Prostate gland (tissue), 2 donors: ENCODE measurements at regions not wholly inside any gene's neighbourhood (a gene's known extent, or its start where the extent isn't known, plus 50 kb on each side); places are given as distances from the start of the nearest gene placed in this dataset.

ENCODE experiments used
- DNase-seq: peaks from one replicate; pipeline ENCODE4 v3.0.0-alpha.2; 2019; ENCODE audit warnings: low spot score
- H3K27ac ChIP-seq, 2 donors: fragments of 200-600 bp; sonication (generic); 2 replicates each; pipeline ENCODE4 v1.5.1; 2017 to 2019
- H3K27me3 ChIP-seq: fragments of 200-600 bp; sonication (generic); replicated peaks from 2 replicates; pipeline ENCODE4 v1.5.1; 2019; ENCODE audit not compliant: insufficient read depth
- H3K36me3 ChIP-seq, 2 donors: fragments of 200-600 bp; sonication (generic); 1 replicate in 1 of 2; 2 replicates in 1 of 2; pipeline versions ENCODE4 v1.5.1 to v1.8.1; 2017 to 2019
- H3K4me1 ChIP-seq: fragments of 200-600 bp; sonication (generic); replicated peaks from 2 replicates; pipeline ENCODE4 v1.5.1; 2019
- H3K4me3 ChIP-seq, 2 donors: fragments of 200-600 bp; sonication (generic); 2 replicates each; pipeline ENCODE4 v1.5.1; 2017 to 2019
- H3K9me3 ChIP-seq: fragments of 200-600 bp; sonication (generic); 2 replicates; pipeline ENCODE4 v1.5.1; 2017
- POLR2A ChIP-seq: fragments of 450-650 bp; IDR thresholded peaks from one replicate; pipeline ENCODE4 v1.6.1; 2016; ENCODE audit warnings: antibody characterized with exemption, mild to moderate bottlenecking
- POLR2AphosphoS5 ChIP-seq: sonication (generic); formaldehyde crosslinking; IDR thresholded peaks from one replicate; pipeline ENCODE4 v1.6.1; 2017; ENCODE audit warnings: antibody characterized with exemption
- WGBS: methylation state at CpG from one replicate; pipeline ENCODE4 v1.1.5; 2018; 5-methylcytosine and 5-hydroxymethylcytosine counted together
- intact Hi-C: fragments of 100-400 bp; cut with DNase I; formaldehyde crosslinking; loops from one replicate; pipeline ENCODE4 v1.14.2; 2022
- TF ChIP-seq, protein P1 (sequence below), 4 experiments: fragments of 200-600 bp in 2 of 4; fragments of 450-650 bp in 2 of 4; sonication (generic) in 2 of 4; IDR thresholded peaks; 1 replicate in 3 of 4; 2 replicates in 1 of 4; pipeline ENCODE4 v1.5.1; 2016 to 2019; ENCODE audit warnings: antibody characterized with exemption in 4 of 4, mild to moderate bottlenecking in 2 of 4, moderate library complexity in 2 of 4

DNA sequence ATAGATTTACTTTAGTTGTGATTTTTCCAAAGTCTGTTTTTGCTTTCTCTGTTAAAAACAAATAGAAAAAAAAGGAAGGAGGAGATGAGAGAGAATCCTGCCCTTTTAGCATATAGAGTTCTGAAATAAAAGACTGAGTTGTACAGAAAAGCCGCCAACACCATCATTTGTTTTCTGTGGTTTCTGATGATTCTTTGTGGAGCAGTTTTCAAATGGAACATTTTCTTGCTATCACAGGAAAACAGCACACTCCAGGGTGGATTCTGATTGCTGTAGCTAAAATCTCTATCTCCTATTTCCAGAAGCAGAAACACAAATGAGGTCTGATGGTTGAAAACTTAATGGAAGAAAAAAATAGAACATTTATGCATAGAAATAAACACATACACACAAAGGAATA lies 144.6 kb upstream of the L3MBTL4 start:
- H3K27me3 ChIP-seq = no peaks in the 10 kb centered on the region
- TF ChIP-seq POLR2A (no peak), POLR2AphosphoS5 (no peak)
- TF ChIP-seq, protein P1, sequence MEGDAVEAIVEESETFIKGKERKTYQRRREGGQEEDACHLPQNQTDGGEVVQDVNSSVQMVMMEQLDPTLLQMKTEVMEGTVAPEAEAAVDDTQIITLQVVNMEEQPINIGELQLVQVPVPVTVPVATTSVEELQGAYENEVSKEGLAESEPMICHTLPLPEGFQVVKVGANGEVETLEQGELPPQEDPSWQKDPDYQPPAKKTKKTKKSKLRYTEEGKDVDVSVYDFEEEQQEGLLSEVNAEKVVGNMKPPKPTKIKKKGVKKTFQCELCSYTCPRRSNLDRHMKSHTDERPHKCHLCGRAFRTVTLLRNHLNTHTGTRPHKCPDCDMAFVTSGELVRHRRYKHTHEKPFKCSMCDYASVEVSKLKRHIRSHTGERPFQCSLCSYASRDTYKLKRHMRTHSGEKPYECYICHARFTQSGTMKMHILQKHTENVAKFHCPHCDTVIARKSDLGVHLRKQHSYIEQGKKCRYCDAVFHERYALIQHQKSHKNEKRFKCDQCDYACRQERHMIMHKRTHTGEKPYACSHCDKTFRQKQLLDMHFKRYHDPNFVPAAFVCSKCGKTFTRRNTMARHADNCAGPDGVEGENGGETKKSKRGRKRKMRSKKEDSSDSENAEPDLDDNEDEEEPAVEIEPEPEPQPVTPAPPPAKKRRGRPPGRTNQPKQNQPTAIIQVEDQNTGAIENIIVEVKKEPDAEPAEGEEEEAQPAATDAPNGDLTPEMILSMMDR (IDR thresholded peaks at IDR 0.05) = no peak
- intact Hi-C loops = loop anchor here (5.0 kb wide), 1 partner anchor 48 kb away; no protein-coding TSS in a partner anchor
- H3K4me3 ChIP-seq = no peak overlapping the region
- no peak for DNase-seq
- H3K36me3 ChIP-seq = no peaks in the 10 kb centered on the region
- H3K27ac ChIP-seq = no peak overlapping the region
- H3K4me1 ChIP-seq = no peaks in the 10 kb centered on the region
- no peaks in the 10 kb centered on the region for H3K9me3 ChIP-seq
- WGBS = 79% methylated on average over 1 of the region's 1 CpG

DNA sequence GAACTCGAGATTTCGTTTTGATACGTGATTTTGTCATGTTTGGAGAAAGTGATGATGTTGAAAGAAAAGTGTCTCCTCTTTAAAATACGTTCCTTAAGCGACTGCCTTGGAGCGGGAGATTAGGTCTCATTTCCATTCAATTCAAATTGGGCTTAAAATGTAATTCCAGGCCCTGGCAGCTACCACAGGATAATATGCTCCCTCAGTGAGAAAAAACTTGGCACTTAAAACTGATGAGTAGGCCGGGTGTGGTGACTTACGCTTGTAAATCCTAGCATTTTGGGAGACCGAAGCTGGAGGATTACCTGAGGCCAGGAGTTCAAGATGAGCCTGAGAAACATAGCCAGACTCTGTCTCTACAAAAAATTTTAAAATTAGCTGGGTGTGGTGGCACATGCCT lies 146.3 kb upstream of the L3MBTL4 start:
- H3K4me3 ChIP-seq = no peak overlapping the region
- DNase-seq = no peak

DNA sequence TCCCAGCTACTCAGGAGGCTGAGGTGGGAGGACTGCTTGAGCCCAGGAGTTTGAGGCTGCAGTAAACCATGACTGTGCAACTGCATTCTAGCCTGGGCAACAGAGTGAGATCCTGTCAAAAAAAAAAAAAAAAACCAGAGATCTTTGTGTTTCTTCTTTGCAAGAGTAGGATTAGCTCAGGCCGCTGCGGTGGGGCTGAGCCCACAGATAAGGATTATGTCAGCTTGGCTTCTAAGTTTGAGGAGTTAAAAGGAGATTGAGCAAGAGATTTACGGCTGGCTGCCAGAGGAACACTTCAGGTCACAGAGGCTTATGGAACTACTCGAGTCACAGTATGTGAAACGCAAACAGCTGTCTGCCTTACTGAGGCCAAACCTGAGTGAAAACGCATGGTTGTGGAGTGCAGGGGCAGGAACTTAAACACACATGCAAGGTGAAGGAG lies 146.7 kb upstream of the L3MBTL4 start:
- Histone ChIP-seq H3K27me3 (no peaks in the 10 kb centered on the region), H3K4me1 (no peaks in the 10 kb centered on the region), H3K9me3 (no peaks in the 10 kb centered on the region), H3K4me3 (no peak overlapping the region), H3K27ac (no peak overlapping the region), H3K36me3 (no peaks in the 10 kb centered on the region)
- no peak for DNase-seq
- WGBS = 62% methylated on average over 6 of the region's 6 CpGs
- intact Hi-C loops = no loop called here
- TF ChIP-seq POLR2AphosphoS5 = no peak
- TF ChIP-seq, protein P1 (IDR thresholded peaks at IDR 0.05) = no peak
- no peak for TF ChIP-seq POLR2A

More for the DNA sequence above, 146.3 kb upstream of the L3MBTL4 start:
- no peaks in the 10 kb centered on the region for H3K9me3 ChIP-seq
- TF ChIP-seq, protein P1 (IDR thresholded peaks at IDR 0.05) = no peak
- TF ChIP-seq POLR2AphosphoS5 = no peak
- TF ChIP-seq POLR2A = no peak
- WGBS = 88% methylated on average over 9 of the region's 9 CpGs
- H3K27me3 ChIP-seq = no peaks in the 10 kb centered on the region
- H3K4me1 ChIP-seq = no peaks in the 10 kb centered on the region
- no peak overlapping the region for H3K27ac ChIP-seq
- intact Hi-C loops = no loop called here
- no peaks in the 10 kb centered on the region for H3K36me3 ChIP-seq

DNA sequence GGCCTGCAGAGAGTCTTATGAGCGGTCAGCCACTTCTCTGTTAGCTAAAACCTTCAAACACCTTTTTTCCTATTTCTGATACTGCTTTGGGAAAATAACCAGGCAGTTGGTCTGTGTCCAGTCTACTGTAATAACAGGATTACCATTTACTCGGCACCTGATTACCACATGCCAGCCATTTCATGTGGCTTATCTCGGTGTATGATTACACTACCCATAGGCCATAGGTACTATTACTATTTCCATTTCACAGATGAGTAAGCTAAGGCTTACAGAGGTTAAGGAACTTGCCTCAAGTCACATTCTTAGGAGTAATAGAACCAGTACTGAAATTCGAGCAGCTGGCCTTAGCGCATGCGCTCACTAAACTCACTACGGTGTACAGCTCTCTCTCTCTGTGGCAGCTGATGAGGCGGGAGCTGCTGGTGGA lies 147.2 kb upstream of the L3MBTL4 start:
- Histone ChIP-seq H3K36me3 (no peaks in the 10 kb centered on the region), H3K4me3 (no peak overlapping the region), H3K4me1 (no peaks in the 10 kb centered on the region), H3K9me3 (no peaks in the 10 kb centered on the region), H3K27ac (no peak overlapping the region), H3K27me3 (no peaks in the 10 kb centered on the region)
- DNase-seq = no peak
- TF ChIP-seq, protein P1 (IDR thresholded peaks at IDR 0.05) = no peak
- TF ChIP-seq POLR2A (no peak), POLR2AphosphoS5 (no peak)
- intact Hi-C loops = no loop called here
- 89% methylated on average over 8 of the region's 8 CpGs for WGBS

DNA sequence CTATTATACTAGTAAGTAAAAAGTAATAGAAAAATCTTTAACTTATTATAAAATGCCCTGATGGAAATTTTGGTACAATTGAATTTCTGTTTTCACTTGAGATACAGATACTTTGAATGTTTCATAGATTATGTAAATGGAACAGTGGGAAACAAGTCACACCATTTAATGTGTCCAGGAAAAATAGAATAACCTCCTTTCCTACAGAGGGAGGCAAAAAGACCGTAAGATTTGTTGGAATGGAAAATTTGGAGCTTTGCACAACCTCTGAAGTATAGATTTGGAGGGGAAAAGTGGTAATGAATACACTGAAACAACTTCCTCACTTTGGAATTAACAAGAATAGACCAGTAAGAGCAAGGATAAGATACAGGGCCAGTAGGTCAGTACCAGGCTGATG lies 149.2 kb upstream of the L3MBTL4 start:
- TF ChIP-seq POLR2AphosphoS5 = no peak
- no peak for TF ChIP-seq POLR2A
- TF ChIP-seq, protein P1 (IDR thresholded peaks at IDR 0.05) = no peak

More for the DNA sequence above, 149.2 kb upstream of the L3MBTL4 start:
- intact Hi-C loops = no loop called here
- Histone ChIP-seq H3K27ac (no peak overlapping the region), H3K4me3 (no peak overlapping the region), H3K4me1 (no peaks in the 10 kb centered on the region), H3K36me3 (no peaks in the 10 kb centered on the region), H3K9me3 (no peaks in the 10 kb centered on the region), H3K27me3 (no peaks in the 10 kb centered on the region)
- WGBS = 100% methylated on average over 1 of the region's 1 CpG
- no peak for DNase-seq
